DND-41 (cell line): ENCODE measurements at regions not wholly inside any gene's neighbourhood (a gene's known extent, or its start where the extent isn't known, plus 50 kb on each side); places are given as distances from the start of the nearest gene placed in this dataset.

Experiments
- EZH2 ChIP-seq: IDR thresholded peaks from 3 replicates; pipeline ENCODE4 v1.6.1; 2012; ENCODE audit warnings: borderline replicate concordance, low read depth, mild to moderate bottlenecking, moderate library complexity, low read length, inconsistent platforms; ENCODE audit not compliant: severe bottlenecking
- TF ChIP-seq, protein P1 (sequence below): IDR thresholded peaks from 2 replicates; pipeline ENCODE4 v1.5.1; 2012; ENCODE audit warnings: borderline replicate concordance, low read length, moderate library complexity, mild to moderate bottlenecking; ENCODE audit not compliant: poor library complexity, severe bottlenecking; ENCODE audit errors: extremely low read depth

- no peak for TF ChIP-seq EZH2
- TF ChIP-seq, protein P1, sequence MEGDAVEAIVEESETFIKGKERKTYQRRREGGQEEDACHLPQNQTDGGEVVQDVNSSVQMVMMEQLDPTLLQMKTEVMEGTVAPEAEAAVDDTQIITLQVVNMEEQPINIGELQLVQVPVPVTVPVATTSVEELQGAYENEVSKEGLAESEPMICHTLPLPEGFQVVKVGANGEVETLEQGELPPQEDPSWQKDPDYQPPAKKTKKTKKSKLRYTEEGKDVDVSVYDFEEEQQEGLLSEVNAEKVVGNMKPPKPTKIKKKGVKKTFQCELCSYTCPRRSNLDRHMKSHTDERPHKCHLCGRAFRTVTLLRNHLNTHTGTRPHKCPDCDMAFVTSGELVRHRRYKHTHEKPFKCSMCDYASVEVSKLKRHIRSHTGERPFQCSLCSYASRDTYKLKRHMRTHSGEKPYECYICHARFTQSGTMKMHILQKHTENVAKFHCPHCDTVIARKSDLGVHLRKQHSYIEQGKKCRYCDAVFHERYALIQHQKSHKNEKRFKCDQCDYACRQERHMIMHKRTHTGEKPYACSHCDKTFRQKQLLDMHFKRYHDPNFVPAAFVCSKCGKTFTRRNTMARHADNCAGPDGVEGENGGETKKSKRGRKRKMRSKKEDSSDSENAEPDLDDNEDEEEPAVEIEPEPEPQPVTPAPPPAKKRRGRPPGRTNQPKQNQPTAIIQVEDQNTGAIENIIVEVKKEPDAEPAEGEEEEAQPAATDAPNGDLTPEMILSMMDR = no peak
These were observed 365.7 kb upstream of the MAF start for GRCh38 chr16:79966226-79966625.
